ENCODE measurements at regions not wholly inside any gene's neighbourhood (a gene's known extent, or its start where the extent isn't known, plus 50 kb on each side); places are given as distances from the start of the nearest gene placed in this dataset.

GRCh38 chr2:138323382-138324067 lies 178.0 kb upstream of the SPOPL start:
- Histone ChIP-seq H3K4me1 (no peaks in the 10 kb centered on the region), H3K9me3 (ENCODE audit: control insufficient read depth, low read length) (no peaks in the 10 kb centered on the region), H3K4me2 (ENCODE audit: low read length) (no peak overlapping the region), H3K36me3 (ENCODE audit: control insufficient read depth, insufficient read depth, low read length) (no peaks in the 10 kb centered on the region), H3K9ac (no peak overlapping the region), H3K27ac (no peak overlapping the region), H3K27me3 (ENCODE audit: control insufficient read depth, insufficient read depth, low read length) (no peaks in the 10 kb centered on the region), H2AFZ (no peak overlapping the region), H3K79me2 (no peaks in the 10 kb centered on the region), H3K4me3 (ENCODE audit: low read depth, low read length) (no peak overlapping the region)
- no peak for TF ChIP-seq CTCF (IDR thresholded peaks at IDR 0.05)

- Histone ChIP-seq H3K9ac (no peak overlapping the region), H3K79me2 (no peaks in the 10 kb centered on the region), H3K27me3 (ENCODE audit: control insufficient read depth, insufficient read depth, low read length) (no peaks in the 10 kb centered on the region), H3K4me2 (ENCODE audit: low read length) (no peak overlapping the region), H3K9me3 (ENCODE audit: control insufficient read depth, low read length) (no peaks in the 10 kb centered on the region), H2AFZ (no peak overlapping the region), H3K27ac (no peak overlapping the region), H3K36me3 (ENCODE audit: control insufficient read depth, insufficient read depth, low read length) (no peaks in the 10 kb centered on the region), H3K4me3 (ENCODE audit: low read depth, low read length) (no peak overlapping the region), H3K4me1 (no peaks in the 10 kb centered on the region)
- TF ChIP-seq CTCF (IDR thresholded peaks at IDR 0.05) = no peak
Measured at GRCh38 chr2:138324068-138324771, 177.3 kb upstream of the SPOPL start.

GRCh38 chr2:138327967-138328366 lies 173.6 kb upstream of the SPOPL start:
- Histone ChIP-seq H3K9me3 (ENCODE audit: control insufficient read depth, low read length) (no peaks in the 10 kb centered on the region), H3K27ac (no peak overlapping the region), H3K79me2 (no peaks in the 10 kb centered on the region), H3K36me3 (ENCODE audit: control insufficient read depth, insufficient read depth, low read length) (no peaks in the 10 kb centered on the region), H3K9ac (no peak overlapping the region), H2AFZ (no peak overlapping the region), H3K4me2 (ENCODE audit: low read length) (no peak overlapping the region), H3K27me3 (ENCODE audit: control insufficient read depth, insufficient read depth, low read length) (no peaks in the 10 kb centered on the region), H3K4me3 (ENCODE audit: low read depth, low read length) (no peak overlapping the region), H3K4me1 (no peaks in the 10 kb centered on the region)
- no peak for TF ChIP-seq CTCF (IDR thresholded peaks at IDR 0.05)

- H3K4me1 ChIP-seq = no peaks in the 10 kb centered on the region
- H3K4me3 ChIP-seq (ENCODE audit: low read depth, low read length) = no peak overlapping the region
- H3K9ac ChIP-seq = no peak overlapping the region
- H3K27ac ChIP-seq = no peak overlapping the region
- no peaks in the 10 kb centered on the region for H3K79me2 ChIP-seq
- H3K4me2 ChIP-seq (ENCODE audit: low read length) = no peak overlapping the region
- H3K9me3 ChIP-seq (ENCODE audit: control insufficient read depth, low read length) = no peaks in the 10 kb centered on the region
- no peaks in the 10 kb centered on the region for H3K27me3 ChIP-seq (ENCODE audit: control insufficient read depth, insufficient read depth, low read length)
- TF ChIP-seq CTCF (IDR thresholded peaks at IDR 0.05) = no peak
- no peaks in the 10 kb centered on the region for H3K36me3 ChIP-seq (ENCODE audit: control insufficient read depth, insufficient read depth, low read length)
- H2AFZ ChIP-seq = no peak overlapping the region
Measured at GRCh38 chr2:138329162-138329561, 172.4 kb upstream of the SPOPL start.

- no peak overlapping the region for H2AFZ ChIP-seq
- H3K36me3 ChIP-seq (ENCODE audit: control insufficient read depth, insufficient read depth, low read length) = no peaks in the 10 kb centered on the region
- no peak overlapping the region for H3K4me3 ChIP-seq (ENCODE audit: low read depth, low read length)
- H3K9me3 ChIP-seq (ENCODE audit: control insufficient read depth, low read length) = no peaks in the 10 kb centered on the region
- TF ChIP-seq CTCF (IDR thresholded peaks at IDR 0.05) = no peak
- H3K4me2 ChIP-seq (ENCODE audit: low read length) = no peak overlapping the region
- H3K27me3 ChIP-seq (ENCODE audit: control insufficient read depth, insufficient read depth, low read length) = no peaks in the 10 kb centered on the region
- H3K27ac ChIP-seq = no peak overlapping the region
- no peak overlapping the region for H3K9ac ChIP-seq
- H3K4me1 ChIP-seq = no peaks in the 10 kb centered on the region
- H3K79me2 ChIP-seq = no peaks in the 10 kb centered on the region
Measured at GRCh38 chr2:138329591-138329990, 172.0 kb upstream of the SPOPL start.

Data from parathyroid adenoma (tissue), 2 donors.